ENCODE measurements at regions not wholly inside any gene's neighbourhood (a gene's known extent, or its start where the extent isn't known, plus 50 kb on each side); places are given as distances from the start of the nearest gene placed in this dataset.

DNA sequence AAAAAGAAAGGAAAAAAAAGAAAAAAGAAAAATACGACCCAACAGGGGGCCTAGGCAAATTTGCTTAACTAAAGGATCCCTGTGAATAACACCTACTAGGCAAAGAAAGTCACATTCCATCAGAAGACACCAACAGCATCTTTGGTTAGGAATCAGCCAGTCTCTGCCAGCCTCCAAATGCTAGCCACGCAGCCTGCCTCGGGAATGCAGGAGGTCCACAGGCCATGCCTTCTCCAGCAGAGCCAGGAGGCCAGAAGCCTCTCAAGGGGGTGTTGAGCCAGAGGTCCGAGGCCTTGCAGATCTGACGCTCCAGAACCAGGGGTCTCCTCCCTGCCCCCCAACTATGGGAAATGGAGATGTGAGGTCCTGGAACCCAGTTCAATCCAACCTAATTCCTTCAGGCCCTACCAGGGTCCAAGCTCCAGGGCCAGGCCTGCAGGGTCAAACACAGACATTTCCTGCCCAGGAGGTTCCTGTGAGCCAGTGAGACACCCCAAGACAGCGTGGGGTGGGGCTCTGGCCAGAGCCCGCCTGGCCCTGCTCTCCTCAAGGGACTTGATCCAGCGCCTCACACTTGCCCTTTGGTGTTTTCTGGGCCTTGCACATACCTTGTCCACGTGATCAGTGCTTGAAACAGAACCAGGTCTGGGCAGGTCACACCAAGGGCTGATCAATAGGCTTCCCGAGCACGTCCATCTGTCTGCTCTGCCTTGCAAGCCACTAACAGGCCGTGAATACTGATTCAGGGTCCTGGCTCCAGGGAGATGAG, 289.6 kb upstream of the ID2 start:
- no peak for DNase-seq

DNA sequence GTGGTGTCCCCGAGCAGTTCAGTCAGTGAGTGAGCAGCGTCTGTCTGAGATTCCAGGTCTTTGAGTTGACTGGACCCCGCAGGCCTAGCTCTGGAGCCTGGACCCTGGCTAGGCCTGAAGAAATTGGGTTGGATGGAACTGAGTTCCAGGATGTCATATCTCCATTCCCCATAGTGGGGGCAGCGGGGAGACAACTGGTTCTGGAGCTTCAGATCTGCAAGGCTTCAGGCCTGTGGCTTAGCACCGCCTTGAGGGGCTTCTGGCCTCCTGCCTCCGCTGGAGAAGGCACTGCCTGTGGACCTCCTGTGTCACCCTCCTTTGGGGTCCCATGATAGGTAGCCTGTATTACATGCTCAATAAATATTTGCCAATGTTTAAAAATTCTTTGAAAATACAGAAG, 288.4 kb upstream of the ID2 start:
- no peak for DNase-seq

- DNase-seq: no peak
These were observed 287.7 kb upstream of the ID2 start for GRCh38 chr2:8394131-8394530.

GRCh38 chr2:8394569-8395359, 287.1 kb upstream of the ID2 start:
- no peak for DNase-seq

- no peak for DNase-seq
These were observed 286.1 kb upstream of the ID2 start for GRCh38 chr2:8395718-8396117.

DNA sequence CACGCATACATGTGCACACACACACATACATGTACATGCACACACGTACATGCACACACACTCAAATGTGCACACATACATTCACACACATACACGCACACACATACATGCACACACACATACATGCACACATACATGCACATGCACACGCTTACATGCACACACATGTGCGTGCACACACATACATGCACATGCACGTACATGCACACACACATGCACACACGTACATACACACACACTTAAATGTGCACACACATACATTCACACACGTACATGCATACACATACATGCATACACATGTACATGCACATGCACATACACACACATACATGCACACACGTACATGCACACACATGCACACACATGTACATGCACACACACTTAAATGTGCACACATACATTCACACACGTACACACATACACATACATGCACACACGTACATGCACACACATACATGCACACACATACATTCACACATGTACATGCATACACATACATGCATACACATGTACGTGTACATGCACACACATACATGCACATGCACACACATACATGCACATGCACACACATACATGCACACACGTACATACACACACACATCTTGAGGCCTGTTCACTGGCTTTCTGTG, 283.7 kb upstream of the ID2 start:
- DNase-seq: no peak

DNA sequence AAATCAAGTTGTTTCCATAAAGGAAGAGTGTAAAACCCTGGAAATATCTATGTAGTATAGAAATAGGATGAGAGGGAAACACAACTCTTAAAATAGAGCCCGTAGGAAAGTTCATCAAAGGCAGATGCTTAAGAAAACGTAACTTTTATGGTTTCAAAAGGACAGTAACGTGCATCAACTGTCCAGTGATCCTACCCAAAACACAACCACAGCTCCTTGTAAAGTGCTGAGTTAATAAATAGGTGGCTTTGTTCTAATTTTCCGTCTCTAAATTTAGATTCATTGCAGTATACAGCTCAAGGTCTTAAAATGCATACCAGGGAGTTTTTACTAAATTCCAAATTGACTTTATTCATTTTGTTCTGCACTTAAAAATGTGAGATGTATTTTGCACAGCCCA, 282.1 kb upstream of the ID2 start:
- no peak for DNase-seq

GRCh38 chr2:8400196-8400595, 281.7 kb upstream of the ID2 start:
- DNase-seq: no peak

- no peak for DNase-seq
These were observed 279.6 kb upstream of the ID2 start for GRCh38 chr2:8402222-8402621.

- no peak for DNase-seq
These were observed 278.0 kb upstream of the ID2 start for GRCh38 chr2:8403876-8404275.

- DNase-seq: no peak
These were observed 276.5 kb upstream of the ID2 start for GRCh38 chr2:8405334-8405733.

DNA sequence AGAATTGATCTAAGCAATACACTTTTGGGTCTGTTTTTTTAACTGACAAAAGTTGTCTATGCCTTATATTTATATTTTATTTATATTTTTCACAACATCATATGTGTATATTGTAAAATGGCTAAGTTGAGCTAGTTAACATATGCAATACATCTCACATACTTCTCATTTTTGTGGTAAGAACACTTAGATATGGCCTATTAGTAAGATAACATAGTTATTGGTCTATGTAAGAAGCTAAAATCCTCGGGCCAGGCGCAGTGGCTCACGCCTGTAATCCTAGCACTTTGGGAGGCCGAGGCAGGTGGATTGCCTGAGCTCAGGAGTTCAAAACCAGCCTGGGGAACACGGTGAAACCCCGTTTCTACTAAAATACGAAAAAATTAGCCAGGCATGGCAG, 275.6 kb upstream of the ID2 start:
- DNase-seq: peak; percentile 53

DNA sequence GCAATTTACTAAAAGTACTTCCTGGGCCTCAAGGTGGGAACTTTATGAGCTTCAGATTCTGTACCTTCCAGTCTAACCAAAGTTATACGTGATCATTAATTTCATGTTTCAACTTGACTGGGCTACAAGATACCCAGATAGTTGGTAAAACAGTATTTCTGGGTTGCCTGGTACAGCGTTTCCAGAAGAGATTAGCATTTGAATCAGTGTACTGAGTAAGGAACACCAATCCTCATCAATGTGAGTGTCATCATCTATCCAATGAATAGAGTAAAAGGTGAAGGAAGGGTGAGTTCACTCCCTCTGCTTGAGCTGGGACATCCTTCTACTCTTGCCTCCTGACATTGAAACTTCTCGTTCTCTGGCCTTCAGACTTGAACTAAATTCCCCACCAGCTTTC, 274.5 kb upstream of the ID2 start:
- no peak for DNase-seq

GRCh38 chr2:8408560-8409460, 273.0 kb upstream of the ID2 start:
- peak; percentile 26 for DNase-seq

DNA sequence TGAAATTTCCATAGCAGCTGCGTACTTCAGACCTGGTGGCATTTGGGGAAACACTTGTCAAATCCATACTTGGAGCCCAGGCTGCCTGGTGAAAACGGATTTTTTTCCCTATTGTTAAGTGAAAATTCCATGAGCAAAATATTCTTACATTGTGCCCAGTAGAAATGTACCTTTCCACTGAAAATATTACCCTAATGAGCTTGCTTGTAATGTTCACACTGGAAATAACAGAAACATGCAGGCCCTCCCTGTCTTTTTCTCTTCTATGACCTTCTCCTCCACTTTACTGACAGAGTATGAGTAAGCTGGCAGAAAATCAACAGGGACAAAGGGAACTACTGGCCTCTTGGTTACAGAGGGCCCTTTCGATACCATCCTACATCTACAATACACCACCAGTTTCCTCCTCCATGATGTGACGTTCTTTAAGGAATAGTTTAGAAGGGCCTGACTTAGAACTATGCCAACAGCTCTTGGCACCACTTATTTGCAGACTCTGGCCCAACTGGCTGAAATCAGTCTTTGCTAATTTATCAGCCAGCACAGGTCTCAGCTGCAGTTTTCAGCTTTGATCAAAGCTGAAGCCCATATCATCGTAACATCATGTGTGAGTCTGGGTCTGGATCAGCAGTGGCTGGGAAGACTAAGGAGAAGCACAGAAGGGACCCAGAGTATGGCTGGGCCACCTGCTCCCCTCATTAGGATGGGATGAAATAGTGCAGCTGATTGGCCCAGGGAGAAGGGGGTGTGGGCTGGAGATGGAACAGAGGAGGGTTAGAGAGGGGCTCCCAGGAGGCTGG, 272.2 kb upstream of the ID2 start:
- no peak for DNase-seq

DNA sequence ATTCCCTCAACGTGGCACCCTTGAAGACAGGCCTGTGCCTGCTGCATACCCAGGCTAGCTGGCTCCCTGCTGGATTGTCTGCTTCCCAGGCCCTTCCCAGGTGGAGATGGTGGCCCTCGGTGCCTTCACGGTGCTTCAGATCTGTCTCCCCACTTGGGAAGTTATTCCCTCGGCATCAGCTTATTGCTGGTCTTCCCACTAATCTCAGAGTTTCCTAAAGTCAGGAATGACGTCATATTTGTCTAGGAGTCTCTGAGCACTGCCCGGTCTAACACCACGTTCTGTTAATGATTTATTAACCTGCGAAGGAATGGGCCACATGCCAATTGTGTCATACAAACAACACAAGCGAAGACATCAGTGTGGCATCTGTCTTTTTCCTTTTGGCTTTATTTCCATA, 269.8 kb upstream of the ID2 start:
- peak; percentile 15 for DNase-seq

GRCh38 chr2:8412586-8412985, 269.3 kb upstream of the ID2 start:
- peak; percentile 82 for DNase-seq

DNA sequence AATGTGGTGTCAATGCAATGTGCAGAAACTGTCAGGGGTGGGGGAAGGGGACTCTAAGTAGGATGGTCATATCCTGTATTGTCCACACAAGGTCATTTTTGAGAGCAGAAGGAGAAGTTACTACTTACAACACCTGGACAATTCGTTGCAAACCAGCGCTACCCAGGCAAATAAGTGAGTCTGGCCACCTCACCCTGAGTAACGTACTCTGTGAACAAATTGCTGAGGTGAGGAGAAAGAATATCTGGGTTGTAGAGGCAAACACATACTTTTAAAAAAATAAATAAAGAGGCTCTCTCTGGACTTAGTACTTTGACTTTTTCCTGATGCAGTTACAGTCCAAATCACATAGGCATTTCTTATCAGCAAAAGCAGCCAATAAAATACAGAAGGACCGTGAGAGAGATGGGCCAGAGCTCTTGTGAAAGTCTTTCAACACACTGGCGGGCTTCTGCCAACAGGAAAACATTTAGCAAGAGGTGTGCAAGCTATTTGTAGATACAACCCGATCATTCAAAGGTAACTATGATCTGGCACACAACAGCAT, 268.2 kb upstream of the ID2 start:
- no peak for DNase-seq

GRCh38 chr2:8414946-8415879, 266.6 kb upstream of the ID2 start:
- DNase-seq: no peak

DNA sequence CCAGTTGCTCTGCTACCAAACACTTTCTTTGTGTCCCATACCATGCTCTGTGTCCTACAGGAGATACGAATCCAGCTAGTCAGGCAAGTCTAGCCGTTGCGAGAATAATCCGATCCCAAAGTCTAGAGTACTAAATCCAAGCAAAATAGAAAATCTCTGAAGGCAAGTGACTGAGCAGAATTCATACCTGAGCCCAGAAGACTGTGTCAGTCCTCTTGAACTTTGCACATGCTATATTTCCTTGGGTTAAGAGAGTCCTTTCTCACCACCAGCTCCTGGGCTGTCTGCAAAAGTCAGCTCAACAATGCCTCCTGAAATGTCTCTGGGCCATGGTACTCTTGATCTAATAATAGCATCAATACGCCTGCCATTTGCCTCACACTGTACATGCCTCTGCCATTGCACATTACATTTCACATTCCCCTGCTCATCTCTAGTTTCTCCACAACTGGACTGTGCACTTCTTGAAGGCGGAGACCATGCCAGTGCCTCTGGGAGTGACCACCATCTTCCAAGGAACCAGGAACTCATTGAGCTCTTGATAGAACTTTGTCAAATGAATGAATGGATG, 265.8 kb upstream of the ID2 start:
- DNase-seq: peak; percentile 20

All from fibroblast of skin of scalp (primary cell).